NCI-H2107 (cell line): ENCODE measurements at regions not wholly inside any gene's neighbourhood (a gene's known extent, or its start where the extent isn't known, plus 50 kb on each side); places are given as distances from the start of the nearest gene placed in this dataset.

Experiments
- DNase-seq: peaks from one replicate; lab custom pipeline; 2025; lab: John Stamatoyannopoulos, UW

DNA sequence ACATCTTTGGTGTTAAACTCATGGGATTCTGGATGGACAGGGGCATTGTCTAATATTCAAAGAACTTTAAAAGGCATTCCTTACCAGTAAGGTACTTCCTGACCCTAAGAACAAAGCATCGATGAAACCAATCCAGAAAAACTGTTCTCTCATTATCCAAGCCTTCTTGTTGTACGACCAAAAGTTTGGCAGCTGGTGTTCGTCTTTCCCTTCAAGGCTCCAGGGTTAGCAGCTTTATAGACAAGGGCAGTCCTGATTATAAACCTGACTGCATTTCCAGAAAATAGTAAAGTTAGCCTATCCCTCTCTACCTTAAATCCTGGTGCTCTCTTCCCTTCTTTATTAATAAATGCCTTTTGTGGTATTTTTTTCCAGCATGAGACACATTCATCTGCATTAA lies 149.4 kb upstream of the MRPS30 start:
- no peak for DNase-seq

DNA sequence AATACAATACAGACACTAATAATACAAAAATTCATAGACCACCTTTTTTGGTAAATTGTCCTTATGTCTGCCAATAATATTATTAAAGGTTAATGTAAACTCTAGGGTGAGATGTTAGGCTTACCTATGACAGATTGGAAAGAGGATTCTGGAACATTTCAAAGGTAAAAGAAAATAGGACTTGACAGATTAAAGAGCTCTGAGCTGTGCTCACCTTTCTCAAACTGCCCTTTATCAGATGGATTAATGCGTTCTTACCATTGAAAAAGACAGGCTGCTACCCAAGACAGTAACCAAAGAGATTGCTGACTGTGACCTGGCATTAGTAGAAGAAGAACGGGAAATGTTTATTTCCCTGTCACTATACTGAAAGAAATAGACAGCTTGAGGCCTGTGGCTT lies 156.1 kb upstream of the MRPS30 start:
- no peak for DNase-seq

DNA sequence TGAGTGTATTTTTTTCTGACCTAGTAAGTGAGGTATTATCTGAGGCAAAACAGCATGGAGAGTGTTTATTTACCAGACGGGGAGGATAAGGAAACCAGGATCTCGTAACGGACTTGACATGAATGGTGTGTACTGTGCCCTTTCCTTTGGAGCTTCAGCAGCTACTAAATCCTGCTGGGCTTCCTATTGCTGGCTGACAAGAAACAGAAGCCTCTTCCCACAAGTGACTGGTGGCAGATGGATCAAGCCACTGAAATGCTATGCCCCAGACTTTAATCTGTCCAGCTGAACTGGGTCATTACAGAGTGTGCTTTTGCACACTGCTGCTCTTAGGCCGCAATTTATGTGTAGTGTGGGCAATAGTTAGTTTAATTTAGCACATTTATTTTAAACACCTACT lies 162.7 kb upstream of the MRPS30 start:
- no peak for DNase-seq

DNA sequence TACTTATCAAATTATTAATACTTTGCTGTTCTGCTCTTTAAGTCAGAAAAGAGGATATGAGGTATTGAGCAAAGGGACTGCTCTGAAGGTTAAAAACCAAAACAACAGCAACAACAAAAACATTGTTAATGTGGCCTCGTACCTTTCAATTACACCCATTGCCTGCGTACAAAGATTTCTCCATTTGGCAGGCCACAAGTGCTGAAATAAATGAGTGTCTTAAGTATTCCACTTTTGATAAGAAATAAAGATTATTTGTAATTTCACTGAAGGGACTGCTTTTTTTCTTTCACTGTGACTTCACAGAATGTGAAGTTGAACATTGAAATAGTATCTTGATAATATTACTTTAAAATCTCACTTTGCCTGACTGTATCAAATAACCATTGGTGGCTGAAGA lies 163.2 kb upstream of the MRPS30 start:
- no peak for DNase-seq

DNA sequence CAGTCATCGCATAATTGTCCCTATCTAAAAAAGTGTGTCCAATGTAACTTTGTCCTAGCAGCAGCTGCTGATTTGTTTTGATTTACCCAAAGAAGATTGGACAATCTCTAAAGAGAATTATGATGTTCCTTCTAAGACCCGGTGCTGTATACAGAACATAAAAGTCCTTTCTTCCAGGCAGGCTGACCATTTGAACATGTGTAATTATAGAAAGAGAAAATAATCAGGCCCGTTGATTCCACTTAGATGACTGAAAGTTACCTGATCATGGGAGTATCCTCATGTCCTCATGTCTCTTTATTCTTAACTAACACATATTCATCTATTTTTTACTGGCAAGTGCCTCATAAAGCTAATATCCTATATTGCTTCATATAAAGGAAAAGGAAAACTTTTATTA lies 164.1 kb upstream of the MRPS30 start:
- DNase-seq, result no peak

DNA sequence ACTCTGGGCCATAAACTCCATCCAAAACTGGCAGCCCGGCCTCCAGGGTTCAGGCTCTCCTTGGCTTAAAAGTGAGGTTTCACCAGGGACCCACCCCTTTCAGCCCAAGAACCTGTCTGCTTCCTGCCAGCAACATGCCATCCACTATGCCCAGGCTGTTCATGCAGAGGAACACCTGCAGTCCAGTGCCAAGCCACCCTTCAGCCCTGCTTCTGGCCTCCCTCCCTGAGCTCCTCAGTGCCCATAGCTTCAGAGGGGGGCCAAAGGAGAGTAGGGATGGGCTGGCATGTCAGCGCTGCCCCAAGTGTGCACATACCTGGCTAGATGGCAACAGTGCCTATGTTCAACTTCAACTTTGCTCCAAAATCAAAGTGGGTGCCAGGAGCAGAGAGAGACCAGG lies 166.9 kb upstream of the MRPS30 start:
- DNase-seq, result no peak

DNA sequence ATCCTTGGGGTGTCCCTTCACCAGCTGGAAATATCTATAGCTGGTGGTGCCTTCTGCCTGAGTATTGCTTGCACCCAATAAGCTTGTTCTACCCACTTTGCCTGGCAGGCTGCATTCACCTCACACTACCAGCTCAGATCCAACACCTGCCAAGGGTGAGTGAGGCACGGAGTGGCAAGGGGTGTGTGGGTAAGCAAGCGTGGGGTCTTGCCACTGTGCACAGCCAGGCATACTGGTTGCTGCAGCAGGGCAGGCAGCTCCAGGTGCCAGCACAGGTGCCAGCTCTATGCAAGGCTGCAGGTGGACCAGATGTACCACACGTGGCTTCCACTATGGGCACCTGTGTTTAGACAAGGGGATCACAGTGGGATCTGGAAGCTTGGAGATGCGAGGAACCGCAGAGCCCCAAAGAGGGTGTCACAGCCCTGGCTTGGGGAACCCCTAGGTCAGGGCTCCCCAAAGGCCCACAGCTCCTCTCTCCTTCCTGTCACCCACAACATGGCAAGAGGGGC lies 167.7 kb upstream of the MRPS30 start:
- no peak for DNase-seq

DNA sequence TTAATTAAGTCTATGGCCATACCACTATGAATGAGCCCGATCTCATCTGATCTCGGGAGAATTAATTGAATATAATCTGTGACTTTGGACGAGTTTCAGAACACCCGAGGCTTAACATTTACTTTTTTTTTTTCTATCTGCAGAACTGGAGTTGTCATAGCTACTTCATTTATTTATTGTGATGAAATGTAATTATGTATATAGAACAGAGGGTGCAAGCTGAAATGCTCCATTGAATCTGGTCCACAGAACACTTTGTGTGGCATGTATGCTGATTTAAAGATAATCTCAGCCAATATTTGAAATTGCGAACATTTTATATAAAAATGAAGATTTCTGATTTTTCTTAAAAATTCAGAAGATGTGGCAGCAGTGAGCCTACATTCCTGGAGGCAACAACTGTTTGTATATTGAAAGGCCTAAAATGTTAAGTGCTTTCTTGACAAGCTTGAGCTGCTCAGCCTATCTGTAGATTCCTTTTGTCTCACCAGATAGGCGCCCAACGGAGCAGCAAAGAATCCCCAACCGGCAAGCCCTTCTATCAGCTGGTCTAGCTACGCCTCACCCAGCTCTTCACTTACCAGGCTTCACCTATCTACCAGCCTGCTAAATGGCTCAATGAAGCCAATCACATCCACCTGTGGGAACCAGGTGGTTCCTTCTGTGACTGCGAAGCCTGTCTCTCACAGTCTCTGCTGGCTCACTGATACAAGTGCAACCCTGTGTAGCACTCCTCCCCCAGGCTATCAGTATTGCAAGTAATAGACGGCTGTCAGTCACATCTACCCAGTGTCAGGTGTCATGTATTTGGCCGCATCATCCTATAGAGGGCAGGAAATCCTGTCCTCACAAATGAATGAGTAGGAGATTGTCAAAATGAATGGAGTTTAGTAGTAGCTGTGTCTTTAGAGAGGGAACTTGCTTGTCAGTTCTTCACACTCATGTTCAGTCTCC lies 170.6 kb upstream of the MRPS30 start:
- no peak for DNase-seq

DNA sequence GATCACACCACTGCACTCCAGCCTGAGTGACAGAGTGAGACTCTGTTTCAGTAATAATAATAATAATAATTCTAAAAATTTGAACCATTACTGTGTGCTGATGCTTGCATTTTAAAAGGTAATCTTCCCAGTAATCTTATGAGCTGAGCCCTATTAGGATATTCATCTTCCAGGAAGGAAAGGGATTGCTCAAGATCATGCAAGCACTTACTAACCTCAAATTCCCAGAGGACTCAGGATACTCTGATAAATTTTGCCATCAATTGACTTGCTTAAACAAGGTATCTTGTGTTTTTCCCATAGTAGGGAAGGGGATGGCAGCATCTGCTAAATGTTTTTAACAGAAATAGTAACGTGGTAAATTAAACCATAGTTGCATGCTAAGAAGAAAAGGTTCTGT lies 176.4 kb upstream of the MRPS30 start:
- DNase-seq, result no peak

DNA sequence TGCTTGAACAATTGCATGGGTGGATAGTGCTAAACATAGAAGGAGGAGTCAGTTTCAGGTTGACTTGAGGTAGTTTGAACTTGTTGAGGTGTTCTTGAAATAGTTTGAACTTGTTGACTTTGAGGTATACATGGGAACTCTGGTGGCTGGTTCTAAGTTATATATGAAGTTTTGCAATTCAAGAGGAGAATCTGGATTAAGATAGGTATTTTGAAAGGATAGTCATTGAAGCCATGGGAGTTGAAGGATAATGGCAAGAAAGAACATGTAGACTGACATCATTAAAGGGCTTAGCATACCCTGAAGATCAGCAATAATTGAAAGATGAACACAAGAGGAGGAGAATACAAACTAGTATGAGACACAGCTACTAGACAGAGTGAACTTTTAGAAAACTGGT lies 181.9 kb upstream of the MRPS30 start:
- DNase-seq, result no peak

DNA sequence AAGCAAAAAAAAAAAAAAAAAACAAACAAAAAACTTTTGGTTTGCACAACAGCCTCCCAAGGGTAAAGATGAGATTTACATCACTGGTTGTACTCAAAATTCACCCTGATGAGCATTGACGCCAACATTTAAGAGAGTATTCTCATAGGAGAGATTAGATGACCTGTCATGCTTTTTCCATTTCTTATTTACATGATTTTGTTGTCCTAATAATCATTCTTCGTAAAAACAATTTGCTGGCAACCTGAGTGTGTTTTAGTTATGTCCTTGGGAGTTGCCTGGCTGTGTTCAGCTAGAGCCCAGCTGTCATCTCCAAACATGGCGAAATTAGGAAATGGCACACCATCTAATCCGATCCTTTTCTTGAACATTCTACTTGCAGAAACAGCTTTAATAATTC lies 186.4 kb upstream of the MRPS30 start:
- DNase-seq, result no peak

DNA sequence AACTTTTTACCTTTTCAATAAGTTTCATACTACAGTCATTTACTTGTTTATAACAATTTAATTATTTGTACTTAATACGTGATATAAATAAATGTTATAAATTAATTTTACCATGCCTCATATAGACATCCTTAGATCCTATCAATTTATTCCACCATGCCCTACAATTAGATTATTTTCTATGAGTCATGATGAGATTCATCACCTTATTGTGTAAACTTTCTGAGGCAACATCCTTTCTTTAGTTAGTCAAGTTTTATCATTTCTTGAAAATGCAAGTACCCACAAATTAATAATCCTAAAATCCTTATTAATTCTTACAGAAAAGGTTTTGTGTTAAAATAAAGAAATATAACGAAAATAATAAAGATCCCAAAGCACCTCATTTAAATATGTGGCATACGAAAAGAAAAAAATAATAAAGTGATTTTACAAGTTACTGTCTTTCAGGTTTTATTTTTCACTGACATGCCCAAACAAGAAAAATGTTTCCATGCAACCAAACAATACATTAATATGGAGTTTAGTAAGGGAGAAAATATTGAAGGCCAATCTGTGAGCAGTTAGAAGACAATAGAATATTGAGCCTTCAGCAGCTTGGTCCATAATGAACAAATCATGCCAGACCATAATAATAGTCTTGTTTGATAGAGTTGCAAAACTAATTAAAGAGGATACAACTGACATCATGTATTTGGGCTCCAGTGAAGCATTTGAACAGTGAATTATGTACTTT lies 188.7 kb upstream of the MRPS30 start:
- DNase-seq, result no peak

DNA sequence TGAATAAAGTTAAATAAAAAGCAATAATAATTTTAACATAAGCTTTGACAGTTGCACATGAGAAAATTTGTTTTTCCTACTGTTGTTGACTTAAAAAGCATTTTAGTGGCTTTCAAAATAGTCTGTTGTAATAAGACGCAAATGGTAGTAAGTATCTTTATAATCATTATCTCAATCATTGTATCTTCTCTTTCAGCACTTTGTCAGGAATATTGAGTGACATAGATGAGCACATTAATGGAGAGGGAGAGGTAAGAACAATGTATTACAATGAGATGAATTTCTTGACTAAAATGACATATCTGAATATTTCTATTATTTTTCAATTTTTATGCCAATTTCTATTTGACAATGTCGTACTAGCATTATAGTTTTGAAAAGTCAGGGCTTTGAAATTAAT lies 193.9 kb upstream of the MRPS30 start:
- DNase-seq, result no peak

DNA sequence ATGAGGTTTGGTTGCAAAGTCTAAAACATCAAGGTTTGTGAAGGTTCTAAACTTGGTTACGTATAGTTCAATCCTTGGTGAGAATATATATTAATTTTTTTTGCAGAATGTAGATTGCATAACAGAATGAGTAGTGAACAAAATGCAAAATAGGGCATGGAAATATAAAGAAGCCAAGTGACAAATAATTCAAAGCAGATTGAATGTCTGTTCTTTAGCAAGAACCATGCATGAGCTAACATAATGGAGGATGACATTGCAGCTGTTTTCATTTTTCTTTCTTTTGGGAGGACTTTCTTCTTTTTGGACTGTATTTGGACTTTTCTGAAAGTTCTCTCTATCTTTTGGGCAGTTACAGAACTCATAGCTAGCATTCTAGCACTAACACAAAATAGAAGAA lies 194.8 kb upstream of the MRPS30 start:
- DNase-seq, result no peak

DNA sequence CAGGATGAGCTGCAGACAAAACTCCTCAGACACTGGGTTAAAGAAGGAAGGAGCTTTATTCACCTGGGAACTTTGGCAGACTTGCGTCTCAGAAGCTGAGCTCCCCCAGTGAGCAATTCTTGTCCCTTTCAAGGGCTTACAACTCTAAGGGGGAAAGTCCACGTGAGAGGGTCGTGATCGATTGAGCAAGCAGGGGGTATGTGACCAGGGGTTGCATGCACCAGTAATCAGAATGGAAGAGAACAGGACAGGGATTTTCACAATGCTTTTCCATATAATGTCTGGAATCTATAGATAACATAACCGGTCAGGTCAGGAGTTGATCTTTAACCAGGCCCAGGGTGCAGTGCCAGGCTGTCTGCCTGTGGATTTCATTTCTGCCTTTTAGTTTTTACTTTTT lies 202.8 kb upstream of the MRPS30 start:
- DNase-seq, result no peak

DNA sequence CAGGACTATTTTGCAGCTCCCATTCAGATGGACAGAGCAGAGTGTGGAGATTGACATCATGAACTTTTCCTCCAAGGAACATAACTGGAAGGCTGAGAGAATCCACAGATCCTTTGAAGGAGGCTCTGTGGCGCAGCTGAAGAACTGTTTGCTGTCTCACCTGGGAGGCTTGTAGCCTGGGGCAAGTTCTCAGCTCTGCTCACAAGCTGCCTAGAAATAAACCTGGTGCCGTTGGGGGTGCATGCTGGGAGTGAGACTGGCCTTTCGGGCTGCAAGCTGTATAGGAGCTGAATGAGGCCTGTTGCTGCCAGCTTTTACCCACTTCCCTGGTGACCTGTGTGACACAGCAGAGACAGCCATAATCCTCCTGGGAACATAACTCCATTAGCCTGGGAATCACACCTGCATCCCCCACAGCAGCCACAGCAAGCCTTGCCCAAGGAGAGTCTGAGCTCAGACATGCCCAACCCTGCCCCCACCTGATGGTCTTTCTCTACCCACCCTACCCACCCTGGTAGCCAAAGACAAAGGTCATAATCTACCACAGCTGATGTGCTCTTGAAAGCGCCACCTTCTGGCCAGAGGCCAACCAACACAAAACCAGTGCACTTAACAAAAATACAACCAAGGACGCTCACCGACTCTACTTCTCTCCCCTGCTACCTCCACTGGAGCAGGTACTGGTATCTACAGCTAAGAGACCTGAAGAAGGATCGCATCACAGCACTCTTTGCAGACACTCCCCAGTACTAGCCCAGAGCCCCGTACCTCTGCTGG lies 205.1 kb upstream of the MRPS30 start:
- DNase-seq, result no peak

DNA sequence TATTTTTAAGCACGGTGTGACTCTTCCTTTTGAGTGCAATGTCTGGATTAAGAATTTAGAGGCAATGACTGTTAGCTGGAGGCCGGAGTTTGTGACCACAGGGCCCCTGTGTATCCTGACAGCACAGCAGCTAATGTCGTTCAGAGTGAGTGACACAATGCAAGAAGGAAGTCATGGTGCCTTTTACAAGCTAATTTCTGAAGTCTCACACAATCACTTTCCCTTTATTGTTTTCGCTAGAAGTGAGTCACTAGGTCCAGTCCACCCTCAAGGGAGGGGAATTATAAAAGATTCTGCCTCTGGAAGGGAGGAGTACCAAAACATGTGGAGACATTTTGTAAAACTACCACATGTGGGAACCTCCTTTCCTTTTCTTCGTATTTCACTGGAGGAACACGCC lies 185.5 kb upstream of the FGF10 start:
- DNase-seq, result no peak

DNA sequence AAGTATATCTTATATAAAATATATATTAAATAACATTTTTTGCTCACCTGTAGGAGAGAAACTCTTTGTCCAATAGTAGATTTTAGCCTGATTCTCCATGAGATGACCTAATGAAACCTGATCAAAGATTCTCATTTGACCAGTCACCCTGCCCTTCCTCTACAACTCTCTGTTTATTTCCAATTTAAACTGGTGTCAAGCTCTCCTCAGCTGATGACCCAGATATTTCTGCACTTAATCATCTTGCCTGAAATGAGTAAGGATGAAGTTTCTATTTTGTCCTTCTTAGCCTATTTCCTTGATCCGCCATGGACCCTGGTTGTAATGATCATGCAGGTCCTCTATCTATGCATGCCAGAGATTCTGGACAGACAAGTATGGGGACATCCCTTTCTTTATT lies 179.3 kb upstream of the FGF10 start:
- no peak for DNase-seq

DNA sequence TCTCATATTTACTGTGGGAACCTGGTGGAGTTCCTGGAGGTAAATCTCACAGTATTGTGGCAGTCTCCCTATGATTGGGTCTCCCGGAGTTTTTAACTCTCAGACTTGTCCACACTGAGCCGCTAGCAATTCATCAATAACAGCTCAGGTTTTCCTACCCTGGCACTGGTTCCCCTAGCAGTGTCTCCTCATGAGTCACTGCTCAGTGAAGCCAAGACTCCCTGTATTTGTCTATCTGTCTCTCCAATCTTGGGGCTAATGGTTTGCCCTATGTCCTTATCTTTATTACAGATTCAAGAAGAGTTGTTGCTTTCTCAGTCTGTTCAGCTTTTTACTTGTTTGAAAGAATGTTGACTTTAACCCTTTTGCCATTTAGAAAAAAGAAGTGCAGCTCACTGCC lies 176.7 kb upstream of the FGF10 start:
- DNase-seq, result no peak

DNA sequence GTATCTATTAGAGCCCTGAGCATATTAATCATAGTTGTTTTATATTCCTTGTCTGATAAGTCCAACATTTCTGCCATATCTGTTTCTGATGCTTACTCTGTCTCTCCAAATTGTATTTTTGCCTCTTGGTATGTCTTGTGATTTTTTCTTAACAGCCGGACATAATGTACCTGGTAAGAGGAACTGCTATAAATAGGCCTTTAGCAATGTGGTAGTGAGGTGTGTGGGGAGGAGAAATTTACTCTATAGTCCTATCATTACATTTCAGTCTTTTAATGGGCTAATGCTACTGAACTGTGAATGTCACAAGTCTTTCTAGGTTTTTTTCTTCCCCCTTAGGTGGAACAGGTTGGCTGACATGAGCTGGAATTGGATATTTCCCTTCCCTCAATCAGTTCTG lies 176.1 kb upstream of the FGF10 start:
- no peak for DNase-seq

DNA sequence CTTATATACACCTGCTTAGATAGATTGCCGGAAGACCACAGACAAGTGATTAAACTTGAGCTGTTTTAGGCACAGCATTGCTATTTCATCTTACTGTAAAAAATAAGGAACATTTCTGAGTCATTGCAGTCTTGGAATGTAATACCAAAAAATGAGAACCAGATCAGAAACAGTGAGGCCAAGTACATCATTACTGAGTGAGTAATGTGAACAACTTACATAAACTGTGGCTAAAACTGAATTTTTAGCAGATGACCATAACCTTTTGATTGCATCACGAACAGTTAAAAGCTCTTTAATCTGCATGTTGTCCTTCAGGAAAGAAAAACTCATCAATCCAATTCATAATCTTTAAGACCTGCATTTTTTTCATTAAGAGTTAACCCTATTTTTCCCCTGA lies 157.1 kb upstream of the FGF10 start:
- DNase-seq, result no peak

DNA sequence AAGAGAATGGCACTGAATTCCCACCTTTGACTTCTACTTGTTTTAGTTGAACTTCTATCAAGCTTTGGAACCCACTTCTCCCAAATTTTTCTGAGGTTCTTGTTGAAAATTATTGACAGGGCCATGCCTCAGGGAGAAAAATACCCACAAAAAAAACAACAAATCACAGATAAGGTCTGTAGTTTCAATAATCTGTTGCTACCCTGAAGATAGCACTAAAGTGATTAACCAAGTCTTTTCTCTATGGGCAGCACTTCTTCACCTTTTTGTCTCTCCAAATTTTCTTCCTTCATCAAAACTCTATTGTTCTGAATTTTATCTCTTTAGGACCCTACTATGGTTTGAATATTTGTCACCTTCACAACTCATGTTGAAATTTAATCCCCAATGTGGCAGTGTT lies 154.3 kb upstream of the FGF10 start:
- DNase-seq, result no peak

DNA sequence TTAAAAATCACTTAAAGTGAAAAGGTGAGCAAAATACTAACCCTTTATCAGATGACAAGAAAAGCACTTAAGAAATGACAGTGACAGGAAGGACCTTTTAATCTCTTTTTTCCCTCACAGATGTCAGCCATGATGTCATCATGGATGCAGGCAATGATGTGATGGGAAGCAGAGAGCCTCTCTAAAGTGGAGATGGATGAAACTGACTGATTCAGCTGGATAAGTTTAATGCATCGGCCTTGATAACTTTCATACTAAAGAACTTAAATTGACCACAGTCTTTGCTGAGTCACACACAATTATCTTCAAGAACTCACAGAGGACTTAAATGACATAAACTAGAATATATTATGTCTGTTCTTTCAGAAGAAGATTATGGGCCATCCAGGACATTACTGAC lies 153.2 kb upstream of the FGF10 start:
- no peak for DNase-seq
